ENCODE measurements at regions not wholly inside any gene's neighbourhood (a gene's known extent, or its start where the extent isn't known, plus 50 kb on each side); places are given as distances from the start of the nearest gene placed in this dataset.

DNA sequence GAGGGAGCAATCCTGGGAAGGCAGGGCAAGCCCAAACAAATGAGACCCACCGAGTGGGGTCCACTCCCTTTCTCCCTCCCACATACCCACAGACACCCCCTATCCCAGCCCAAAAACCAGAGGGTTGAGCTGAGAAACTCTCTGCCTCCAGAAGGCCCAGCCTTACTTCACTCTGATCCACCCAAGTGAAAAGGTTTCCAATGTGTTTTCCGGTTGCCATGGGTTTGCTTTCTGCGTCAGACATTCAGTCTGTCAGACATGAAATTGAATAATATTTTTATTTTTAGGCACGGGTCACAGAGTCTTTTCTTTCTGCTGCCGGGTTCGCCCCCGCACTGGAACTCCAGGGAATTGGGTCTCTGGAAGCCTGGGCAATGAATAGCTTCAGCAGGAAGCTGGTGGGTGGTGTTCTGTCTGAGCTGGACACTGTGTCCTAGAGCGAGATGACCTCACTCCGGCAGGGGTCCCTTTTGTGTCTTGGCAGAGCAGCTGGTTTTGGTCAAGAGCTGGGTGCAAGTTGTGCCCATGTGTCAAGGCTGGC is 69.8 kb upstream of the CLMN start:
- no peak overlapping the region for H3K27ac ChIP-seq (ENCODE audit: low read depth in 2 of 2, low read length in 2 of 2)
- H3K9me3 ChIP-seq (ENCODE audit: control insufficient read depth in 2 of 2, low read length in 2 of 2): no peaks in the 10 kb centered on the region
- no peaks in the 10 kb centered on the region for H3K36me3 ChIP-seq (ENCODE audit: control insufficient read depth in 2 of 2, insufficient read depth in 2 of 2, low read length in 2 of 2)
- peaks cover 0 to 3% of the 10 kb centered on the region in 2 donors for H3K27me3 ChIP-seq (ENCODE audit: control insufficient read depth in 2 of 2, insufficient read depth in 2 of 2, low read length in 2 of 2)
- no peak overlapping the region for H3K4me3 ChIP-seq (ENCODE audit: low read length in 2 of 2)
- no peaks in the 10 kb centered on the region for H3K4me1 ChIP-seq (ENCODE audit: control insufficient read depth in 2 of 2, insufficient read depth in 2 of 2, low read length in 2 of 2)
- H3K9ac ChIP-seq (ENCODE audit: low read depth in 1 of 2, low read length in 2 of 2): no peak overlapping the region

DNA sequence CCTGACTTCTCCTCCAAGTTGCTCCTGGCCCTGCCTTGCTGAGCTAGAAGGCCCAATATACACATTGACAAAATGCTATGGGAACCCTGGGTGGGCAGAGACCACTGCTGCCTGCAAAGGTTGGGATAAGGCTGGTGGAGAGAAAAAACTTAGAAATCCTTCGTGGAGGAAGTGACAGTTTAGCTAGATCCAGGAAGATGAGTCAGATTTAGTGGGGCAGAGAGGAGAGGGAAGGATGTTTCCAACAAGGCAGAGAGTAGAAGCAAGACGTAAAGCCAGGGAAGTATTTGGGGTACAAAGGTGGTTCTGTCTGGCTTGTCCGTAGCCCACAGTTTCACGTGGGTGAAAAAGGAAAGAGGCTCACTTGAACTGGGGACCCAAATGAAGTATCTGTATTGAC is 69.0 kb upstream of the CLMN start:
- Histone ChIP-seq H3K27me3 (ENCODE audit: control insufficient read depth in 2 of 2, insufficient read depth in 2 of 2, low read length in 2 of 2) (peaks cover 0 to 3% of the 10 kb centered on the region in 2 donors), H3K4me3 (ENCODE audit: low read length in 2 of 2) (no peak overlapping the region), H3K9me3 (ENCODE audit: control insufficient read depth in 2 of 2, low read length in 2 of 2) (no peaks in the 10 kb centered on the region), H3K27ac (ENCODE audit: low read depth in 2 of 2, low read length in 2 of 2) (no peak overlapping the region), H3K4me1 (ENCODE audit: control insufficient read depth in 2 of 2, insufficient read depth in 2 of 2, low read length in 2 of 2) (no peaks in the 10 kb centered on the region), H3K9ac (ENCODE audit: low read depth in 1 of 2, low read length in 2 of 2) (no peak overlapping the region), H3K36me3 (ENCODE audit: control insufficient read depth in 2 of 2, insufficient read depth in 2 of 2, low read length in 2 of 2) (no peaks in the 10 kb centered on the region)

GRCh38 chr14:95387826-95388445 is 68.2 kb upstream of the CLMN start:
- Histone ChIP-seq H3K4me1 (ENCODE audit: control insufficient read depth in 2 of 2, insufficient read depth in 2 of 2, low read length in 2 of 2) (no peaks in the 10 kb centered on the region), H3K27me3 (ENCODE audit: control insufficient read depth in 2 of 2, insufficient read depth in 2 of 2, low read length in 2 of 2) (peaks cover 0 to 3% of the 10 kb centered on the region in 2 donors), H3K27ac (ENCODE audit: low read depth in 2 of 2, low read length in 2 of 2) (no peak overlapping the region), H3K4me3 (ENCODE audit: low read length in 2 of 2) (no peak overlapping the region), H3K9me3 (ENCODE audit: control insufficient read depth in 2 of 2, low read length in 2 of 2) (no peaks in the 10 kb centered on the region), H3K9ac (ENCODE audit: low read depth in 1 of 2, low read length in 2 of 2) (no peak overlapping the region), H3K36me3 (ENCODE audit: control insufficient read depth in 2 of 2, insufficient read depth in 2 of 2, low read length in 2 of 2) (no peaks in the 10 kb centered on the region)

GRCh38 chr14:95386536-95387095 is 66.9 kb upstream of the CLMN start:
- no peaks in the 10 kb centered on the region for H3K36me3 ChIP-seq (ENCODE audit: control insufficient read depth in 2 of 2, insufficient read depth in 2 of 2, low read length in 2 of 2)
- no peaks in the 10 kb centered on the region for H3K4me1 ChIP-seq (ENCODE audit: control insufficient read depth in 2 of 2, insufficient read depth in 2 of 2, low read length in 2 of 2)
- peaks cover 0 to 3% of the 10 kb centered on the region in 2 donors for H3K27me3 ChIP-seq (ENCODE audit: control insufficient read depth in 2 of 2, insufficient read depth in 2 of 2, low read length in 2 of 2)
- no peak overlapping the region for H3K9ac ChIP-seq (ENCODE audit: low read depth in 1 of 2, low read length in 2 of 2)
- no peak overlapping the region for H3K27ac ChIP-seq (ENCODE audit: low read depth in 2 of 2, low read length in 2 of 2)
- H3K9me3 ChIP-seq (ENCODE audit: control insufficient read depth in 2 of 2, low read length in 2 of 2): no peaks in the 10 kb centered on the region
- H3K4me3 ChIP-seq (ENCODE audit: low read length in 2 of 2): no peak overlapping the region

- H3K9ac ChIP-seq (ENCODE audit: low read depth in 1 of 2, low read length in 2 of 2): no peak overlapping the region
These were observed 66.0 kb upstream of the CLMN start for GRCh38 chr14:95385701-95386100.

GRCh38 chr14:95382747-95383146 is 63.0 kb upstream of the CLMN start:
- no peaks in the 10 kb centered on the region for H3K36me3 ChIP-seq (ENCODE audit: control insufficient read depth in 2 of 2, insufficient read depth in 2 of 2, low read length in 2 of 2)
- H3K27ac ChIP-seq (ENCODE audit: low read depth in 2 of 2, low read length in 2 of 2): no peak overlapping the region
- no peaks in the 10 kb centered on the region for H3K4me1 ChIP-seq (ENCODE audit: control insufficient read depth in 2 of 2, insufficient read depth in 2 of 2, low read length in 2 of 2)
- no peak overlapping the region for H3K9ac ChIP-seq (ENCODE audit: low read depth in 1 of 2, low read length in 2 of 2)
- H3K27me3 ChIP-seq (ENCODE audit: control insufficient read depth in 2 of 2, insufficient read depth in 2 of 2, low read length in 2 of 2): no peaks in the 10 kb centered on the region
- H3K4me3 ChIP-seq (ENCODE audit: low read length in 2 of 2): no peak overlapping the region
- peaks cover 0 to 8% of the 10 kb centered on the region in 2 donors for H3K9me3 ChIP-seq (ENCODE audit: control insufficient read depth in 2 of 2, low read length in 2 of 2)

More at GRCh38 chr14:95385701-95386100, 66.0 kb upstream of the CLMN start:
- Histone ChIP-seq H3K4me3 (ENCODE audit: low read length in 2 of 2) (no peak overlapping the region), H3K27me3 (ENCODE audit: control insufficient read depth in 2 of 2, insufficient read depth in 2 of 2, low read length in 2 of 2) (peaks cover 0 to 3% of the 10 kb centered on the region in 2 donors), H3K4me1 (ENCODE audit: control insufficient read depth in 2 of 2, insufficient read depth in 2 of 2, low read length in 2 of 2) (no peaks in the 10 kb centered on the region), H3K9me3 (ENCODE audit: control insufficient read depth in 2 of 2, low read length in 2 of 2) (peaks cover 0 to under 1% of the 10 kb centered on the region in 2 donors), H3K27ac (ENCODE audit: low read depth in 2 of 2, low read length in 2 of 2) (no peak overlapping the region), H3K36me3 (ENCODE audit: control insufficient read depth in 2 of 2, insufficient read depth in 2 of 2, low read length in 2 of 2) (no peaks in the 10 kb centered on the region)

GRCh38 chr14:95381726-95382125 is 62.0 kb upstream of the CLMN start:
- Histone ChIP-seq H3K27ac (ENCODE audit: low read depth in 2 of 2, low read length in 2 of 2) (no peak overlapping the region), H3K4me1 (ENCODE audit: control insufficient read depth in 2 of 2, insufficient read depth in 2 of 2, low read length in 2 of 2) (no peaks in the 10 kb centered on the region), H3K9me3 (ENCODE audit: control insufficient read depth in 2 of 2, low read length in 2 of 2) (peaks cover 0 to 8% of the 10 kb centered on the region in 2 donors), H3K27me3 (ENCODE audit: control insufficient read depth in 2 of 2, insufficient read depth in 2 of 2, low read length in 2 of 2) (no peaks in the 10 kb centered on the region), H3K4me3 (ENCODE audit: low read length in 2 of 2) (no peak overlapping the region), H3K36me3 (ENCODE audit: control insufficient read depth in 2 of 2, insufficient read depth in 2 of 2, low read length in 2 of 2) (no peaks in the 10 kb centered on the region), H3K9ac (ENCODE audit: low read depth in 1 of 2, low read length in 2 of 2) (no peak overlapping the region)

- H3K36me3 ChIP-seq (ENCODE audit: control insufficient read depth in 2 of 2, insufficient read depth in 2 of 2, low read length in 2 of 2): no peaks in the 10 kb centered on the region
- no peaks in the 10 kb centered on the region for H3K4me1 ChIP-seq (ENCODE audit: control insufficient read depth in 2 of 2, insufficient read depth in 2 of 2, low read length in 2 of 2)
- H3K27me3 ChIP-seq (ENCODE audit: control insufficient read depth in 2 of 2, insufficient read depth in 2 of 2, low read length in 2 of 2): no peaks in the 10 kb centered on the region
- H3K9ac ChIP-seq (ENCODE audit: low read depth in 1 of 2, low read length in 2 of 2): no peak overlapping the region
- H3K4me3 ChIP-seq (ENCODE audit: low read length in 2 of 2): no peak overlapping the region
- peaks cover 0 to 8% of the 10 kb centered on the region in 2 donors for H3K9me3 ChIP-seq (ENCODE audit: control insufficient read depth in 2 of 2, low read length in 2 of 2)
- H3K27ac ChIP-seq (ENCODE audit: low read depth in 2 of 2, low read length in 2 of 2): no peak overlapping the region
These were observed 60.8 kb upstream of the CLMN start for GRCh38 chr14:95380350-95381042.

- Histone ChIP-seq H3K4me1 (ENCODE audit: control insufficient read depth in 2 of 2, insufficient read depth in 2 of 2, low read length in 2 of 2) (no peaks in the 10 kb centered on the region), H3K9ac (ENCODE audit: low read depth in 1 of 2, low read length in 2 of 2) (no peak overlapping the region), H3K27me3 (ENCODE audit: control insufficient read depth in 2 of 2, insufficient read depth in 2 of 2, low read length in 2 of 2) (no peaks in the 10 kb centered on the region), H3K4me3 (ENCODE audit: low read length in 2 of 2) (no peak overlapping the region), H3K27ac (ENCODE audit: low read depth in 2 of 2, low read length in 2 of 2) (no peak overlapping the region), H3K36me3 (ENCODE audit: control insufficient read depth in 2 of 2, insufficient read depth in 2 of 2, low read length in 2 of 2) (no peaks in the 10 kb centered on the region), H3K9me3 (ENCODE audit: control insufficient read depth in 2 of 2, low read length in 2 of 2) (peaks cover 0 to 8% of the 10 kb centered on the region in 2 donors)
These were observed 59.9 kb upstream of the CLMN start for GRCh38 chr14:95379634-95380033.

- H3K27ac ChIP-seq (ENCODE audit: low read depth in 2 of 2, low read length in 2 of 2): no peak overlapping the region
- H3K4me3 ChIP-seq (ENCODE audit: low read length in 2 of 2): no peak overlapping the region
- no peaks in the 10 kb centered on the region for H3K36me3 ChIP-seq (ENCODE audit: control insufficient read depth in 2 of 2, insufficient read depth in 2 of 2, low read length in 2 of 2)
- H3K4me1 ChIP-seq (ENCODE audit: control insufficient read depth in 2 of 2, insufficient read depth in 2 of 2, low read length in 2 of 2): no peaks in the 10 kb centered on the region
- H3K9me3 ChIP-seq (ENCODE audit: control insufficient read depth in 2 of 2, low read length in 2 of 2): peaks cover 0 to 7% of the 10 kb centered on the region in 2 donors
- no peaks in the 10 kb centered on the region for H3K27me3 ChIP-seq (ENCODE audit: control insufficient read depth in 2 of 2, insufficient read depth in 2 of 2, low read length in 2 of 2)
- no peak overlapping the region for H3K9ac ChIP-seq (ENCODE audit: low read depth in 1 of 2, low read length in 2 of 2)
These were observed 55.9 kb upstream of the CLMN start for GRCh38 chr14:95375539-95376109.

Data from mucosa of rectum (tissue), 2 donors.